ENCODE measurements at regions not wholly inside any gene's neighbourhood (a gene's known extent, or its start where the extent isn't known, plus 50 kb on each side); places are given as distances from the start of the nearest gene placed in this dataset.
"Not testable (repeated sequence)": the region's sequence is repeated elsewhere in the genome, so short reads cannot be mapped to it uniquely, and the experiment has no call there.

DNA sequence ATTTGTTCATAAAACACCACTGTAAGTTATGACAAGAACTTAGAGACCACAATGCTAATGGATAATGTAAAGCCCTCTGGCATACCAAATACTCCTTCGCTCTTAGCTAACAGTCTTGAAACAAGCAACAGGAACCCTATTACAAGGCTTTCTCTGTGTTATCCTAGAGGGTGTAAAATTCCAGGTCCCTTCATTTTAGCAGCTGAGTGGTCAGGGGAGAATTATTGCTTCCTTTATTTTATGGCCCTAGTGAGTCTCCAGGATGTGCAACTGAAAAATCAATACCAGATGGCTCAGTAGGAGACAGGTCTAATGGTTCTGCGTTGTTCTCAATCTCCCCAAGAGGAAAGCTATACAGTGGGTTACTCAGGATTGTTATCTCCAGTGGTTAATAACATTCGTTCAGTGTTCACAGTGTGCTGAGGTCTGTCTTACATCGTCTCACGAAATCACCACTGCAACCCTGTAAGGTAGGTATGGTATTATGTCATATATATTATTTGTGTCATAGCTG is 172.7 kb upstream of the CNOT2 start:
- DNase-seq (ENCODE audit: low read depth in 2 of 2): no peak

DNA sequence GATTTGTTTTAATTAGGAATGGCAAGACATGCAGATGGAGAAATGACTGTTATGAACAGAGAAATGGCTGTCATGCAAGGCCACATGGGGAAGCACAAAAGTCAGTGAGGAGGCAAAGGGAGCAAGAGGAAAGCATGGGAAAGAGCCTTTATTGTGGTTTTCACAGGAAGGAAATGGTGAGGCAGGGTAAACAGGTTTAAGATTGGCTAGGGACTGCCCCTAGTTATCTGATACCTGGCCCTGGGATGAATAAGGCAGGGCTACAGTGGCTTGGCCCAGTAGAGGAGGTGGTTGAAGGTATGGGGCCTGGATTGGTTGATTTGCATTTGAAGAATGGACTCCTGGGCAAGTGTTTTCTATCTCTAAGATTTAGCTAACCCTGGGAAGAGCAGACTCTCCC is 168.7 kb upstream of the CNOT2 start:
- DNase-seq (ENCODE audit: low read depth in 2 of 2): no peak

DNA sequence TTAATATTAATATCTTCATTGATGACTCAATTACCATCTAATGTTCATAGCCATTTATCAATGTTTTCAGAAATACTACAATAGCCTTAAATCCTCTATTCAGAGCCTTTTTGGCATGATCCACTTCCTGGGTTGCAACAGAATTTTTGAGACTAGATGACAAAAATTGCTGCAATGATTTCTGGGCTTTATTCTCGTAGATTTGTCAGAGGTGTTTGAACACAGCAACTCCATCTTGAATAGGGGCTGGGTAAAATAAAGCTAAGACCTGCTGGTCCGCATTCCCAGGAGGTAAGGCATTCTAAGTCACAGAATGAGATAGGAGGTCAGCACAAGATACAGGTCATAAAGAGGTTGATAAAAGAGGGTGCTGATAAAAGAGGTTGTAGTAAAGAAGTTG is 165.8 kb upstream of the CNOT2 start:
- no peak for DNase-seq (ENCODE audit: low read depth in 2 of 2)

DNA sequence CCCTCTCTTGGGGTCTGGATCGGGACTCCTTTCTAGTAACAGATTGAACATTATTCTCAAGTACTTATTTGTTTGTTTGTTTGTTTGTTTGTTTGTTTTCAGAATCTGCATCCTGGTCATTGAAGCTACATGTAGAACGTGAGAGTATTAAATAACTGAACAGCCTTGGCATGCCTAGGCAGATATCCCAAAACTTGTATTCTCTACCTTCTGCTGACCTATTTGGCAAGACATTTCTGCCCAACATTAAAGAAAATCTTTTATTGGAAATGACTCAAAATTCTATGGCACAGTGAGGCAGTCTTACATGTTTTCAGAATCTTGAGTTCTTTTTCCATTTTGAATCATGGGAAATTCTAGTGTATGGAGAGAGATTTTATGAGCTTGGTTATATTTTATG is 165.1 kb upstream of the CNOT2 start:
- no peak for DNase-seq (ENCODE audit: low read depth in 2 of 2)

DNA sequence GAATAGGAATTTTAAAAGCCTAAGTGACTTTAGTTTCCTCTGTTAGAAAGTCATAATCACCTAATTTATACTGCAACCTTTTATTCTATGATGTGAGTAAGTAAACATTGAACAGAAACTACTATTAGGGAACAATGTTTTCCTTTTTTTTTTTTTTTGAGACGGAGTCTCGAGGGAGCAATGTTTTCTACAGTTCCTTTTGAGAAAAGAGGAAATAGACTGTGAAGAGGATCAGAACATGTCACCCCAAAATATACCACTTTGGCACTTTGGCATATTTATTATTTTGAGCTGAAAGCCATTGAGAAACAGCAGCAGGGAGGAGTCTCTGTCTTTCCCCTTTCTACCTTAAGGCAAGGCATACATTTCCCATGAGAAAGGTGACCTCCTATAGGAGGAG is 162.7 kb upstream of the CNOT2 start:
- no peak for DNase-seq (ENCODE audit: low read depth in 2 of 2)

DNA sequence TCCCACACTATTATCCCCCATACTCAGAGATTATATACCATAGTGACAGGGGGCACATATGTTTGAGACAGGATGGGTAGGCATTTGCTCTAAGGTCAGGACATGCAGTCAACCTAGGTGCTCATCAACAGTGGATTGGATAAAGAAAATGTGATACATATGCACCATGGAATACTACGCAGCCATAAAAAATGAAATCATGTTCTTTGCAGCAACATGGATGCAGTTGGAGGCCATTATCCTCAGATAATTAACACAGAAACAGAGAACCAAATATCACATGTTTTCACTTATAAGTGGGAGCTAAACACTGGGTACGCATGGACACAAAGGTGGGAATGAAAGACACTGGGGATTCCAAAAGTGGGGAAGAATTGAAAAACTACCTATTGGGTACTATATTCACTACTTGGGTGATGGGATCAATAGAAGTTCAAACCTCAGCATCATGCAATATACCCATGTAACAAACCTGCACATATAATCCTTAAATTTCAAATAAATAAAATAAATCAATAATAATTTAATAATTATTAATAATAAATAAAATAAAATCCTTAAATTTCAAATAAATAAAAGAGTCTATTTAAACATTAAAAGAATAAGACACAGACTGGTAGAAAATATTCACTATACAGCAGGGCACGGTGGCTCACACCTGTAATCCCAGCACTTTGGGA is 160.1 kb upstream of the CNOT2 start:
- no peak for DNase-seq (ENCODE audit: low read depth in 2 of 2)

DNA sequence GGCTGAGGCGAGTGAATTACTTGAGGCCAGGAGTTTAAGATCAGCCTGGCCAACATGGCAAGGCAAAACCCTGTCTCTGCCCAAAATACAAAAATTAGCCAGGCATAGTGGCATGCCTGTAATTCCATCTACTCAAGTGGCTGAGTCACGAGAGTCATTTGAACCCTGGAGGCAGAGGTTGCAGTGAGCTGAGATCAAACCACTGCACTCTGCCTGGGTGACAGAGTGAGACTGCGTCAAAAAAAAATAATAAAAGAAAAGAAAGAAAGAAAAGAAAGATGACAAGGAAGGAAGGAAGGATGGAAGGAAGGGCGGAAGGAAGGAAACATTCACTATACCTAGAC is 159.6 kb upstream of the CNOT2 start:
- DNase-seq (ENCODE audit: low read depth in 2 of 2): no peak

DNA sequence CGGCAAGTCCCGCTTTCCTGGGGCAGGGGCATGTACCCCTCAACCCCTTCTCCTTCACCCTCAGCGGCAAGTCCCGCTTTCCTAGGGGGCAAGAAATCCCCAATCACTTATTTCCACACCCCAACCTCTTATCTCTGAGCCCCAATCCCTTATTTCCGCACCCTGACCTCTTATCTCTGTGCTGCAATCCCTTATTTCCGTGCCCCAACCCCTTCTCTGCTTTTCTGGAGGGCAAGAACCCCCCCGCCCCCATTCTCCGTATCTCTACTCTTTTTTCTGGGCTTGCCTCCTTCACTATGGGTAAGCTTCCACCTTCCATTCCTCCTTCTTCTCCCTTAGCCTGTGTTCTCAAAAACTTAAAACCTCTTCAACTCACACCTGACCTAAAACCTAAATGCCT is 156.9 kb upstream of the CNOT2 start:
- not testable (repeated sequence) for DNase-seq (ENCODE audit: low read depth in 2 of 2)

DNA sequence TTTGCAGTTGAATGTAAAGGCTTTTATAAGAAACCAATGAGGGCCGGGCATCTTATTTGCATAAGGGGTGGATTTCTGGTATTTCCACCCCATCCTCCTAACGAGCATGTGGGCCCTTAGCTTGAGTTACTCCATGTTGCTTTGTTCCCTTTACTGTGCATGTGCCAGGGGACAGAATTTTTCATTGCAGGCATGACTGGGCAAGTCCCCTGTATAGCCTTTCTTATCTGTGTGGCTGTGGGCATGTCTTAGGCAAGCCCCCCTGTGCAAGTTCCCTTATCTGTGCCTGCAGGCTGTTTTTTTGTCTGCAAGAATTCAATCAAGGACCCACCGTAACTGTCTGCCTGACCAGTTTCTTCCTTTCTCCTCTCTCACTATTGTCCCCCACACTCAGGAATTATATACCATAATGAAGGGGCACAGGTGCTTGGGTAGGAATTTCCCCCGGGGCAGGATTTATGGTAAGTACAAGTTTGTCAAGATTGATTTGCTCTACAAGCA is 152.2 kb upstream of the CNOT2 start:
- no peak for DNase-seq (ENCODE audit: low read depth in 2 of 2)

DNA sequence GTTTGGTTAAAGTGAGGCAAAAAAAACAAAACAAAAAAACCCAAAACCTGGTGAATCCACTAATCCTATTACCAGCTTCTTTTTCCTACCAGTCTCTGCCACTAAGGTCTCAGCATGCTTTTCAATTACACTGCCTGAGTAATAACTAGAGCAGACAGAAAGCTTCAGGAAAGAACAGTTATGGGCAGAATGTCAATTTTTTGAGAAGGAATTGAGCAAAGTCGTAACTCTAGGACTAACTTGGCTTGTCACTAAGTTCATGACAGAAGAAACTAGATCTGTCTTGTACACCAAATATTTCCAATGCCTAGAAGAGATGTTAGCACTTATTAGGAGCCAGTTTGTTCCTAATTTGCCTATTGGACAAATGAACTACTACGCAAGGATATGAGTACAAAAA is 148.8 kb upstream of the CNOT2 start:
- no peak for DNase-seq (ENCODE audit: low read depth in 2 of 2)

DNA sequence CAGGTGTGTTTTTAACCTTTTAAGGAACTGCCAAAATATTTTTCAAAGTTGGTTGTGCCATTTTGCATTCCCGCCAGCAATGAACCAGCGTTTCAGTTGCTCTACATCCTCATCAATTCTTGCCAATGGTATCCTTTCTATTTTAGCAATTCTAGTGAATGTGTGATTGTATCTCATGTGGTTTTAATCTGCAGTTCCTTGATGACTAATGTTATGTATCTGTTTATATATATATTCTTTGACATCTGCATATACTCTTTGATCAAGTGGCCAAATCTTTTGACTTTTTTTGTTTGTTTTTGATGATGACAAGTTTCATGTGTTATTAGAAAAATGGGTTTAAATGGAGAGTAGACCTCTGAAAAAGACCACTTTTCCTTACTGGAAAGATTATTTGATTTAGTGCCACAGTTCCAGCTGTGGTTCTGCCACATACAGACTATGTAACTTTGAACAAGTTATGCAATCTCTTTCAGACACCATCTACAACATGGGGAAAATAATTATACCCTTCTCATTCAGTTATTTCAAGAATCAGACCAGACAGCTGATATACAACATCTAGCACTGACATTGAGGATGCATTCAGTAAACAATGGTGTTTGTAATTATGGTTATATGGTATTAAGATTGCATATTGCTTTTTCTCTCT is 146.3 kb upstream of the CNOT2 start:
- DNase-seq (ENCODE audit: low read depth in 2 of 2): no peak

DNA sequence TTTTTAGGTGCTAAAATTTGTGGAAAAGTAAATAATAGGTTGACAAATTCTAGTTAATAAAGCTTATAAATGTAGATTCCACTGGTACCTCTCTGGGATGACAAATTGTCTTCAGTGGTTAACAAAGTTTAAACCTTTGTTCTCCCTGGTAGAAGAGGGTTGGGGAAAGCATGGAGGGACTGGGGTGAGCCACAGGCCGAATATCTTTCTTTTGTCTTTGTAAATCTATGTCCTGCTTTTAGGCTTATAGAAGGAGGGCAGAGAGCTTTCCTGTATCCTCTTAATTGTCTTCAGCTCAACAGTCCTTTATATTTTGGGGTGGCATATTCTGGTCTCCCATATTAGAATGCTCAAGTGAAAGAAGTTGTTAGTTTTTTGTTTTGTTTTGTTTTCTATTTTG is 142.2 kb upstream of the CNOT2 start:
- DNase-seq (ENCODE audit: low read depth in 2 of 2): no peak

DNA sequence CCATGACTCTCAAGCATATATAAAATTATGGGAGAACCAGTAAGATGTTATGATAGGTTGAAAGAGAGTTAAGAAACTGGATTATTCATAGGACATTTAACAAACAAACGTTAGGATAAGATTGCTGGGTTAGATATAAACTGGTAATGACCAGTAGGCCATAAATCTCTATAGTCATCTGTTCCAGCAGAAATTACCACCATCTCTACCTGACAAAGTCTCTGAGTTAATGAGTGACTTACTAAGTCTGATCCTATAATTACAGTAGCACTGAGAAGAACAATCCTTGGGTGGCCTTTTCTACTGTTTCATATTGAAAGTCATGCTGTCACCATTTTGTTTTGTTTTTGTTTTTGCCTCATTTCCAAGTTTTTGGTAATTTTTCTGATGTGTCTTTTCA is 136.9 kb upstream of the CNOT2 start:
- no peak for DNase-seq (ENCODE audit: low read depth in 2 of 2)

DNA sequence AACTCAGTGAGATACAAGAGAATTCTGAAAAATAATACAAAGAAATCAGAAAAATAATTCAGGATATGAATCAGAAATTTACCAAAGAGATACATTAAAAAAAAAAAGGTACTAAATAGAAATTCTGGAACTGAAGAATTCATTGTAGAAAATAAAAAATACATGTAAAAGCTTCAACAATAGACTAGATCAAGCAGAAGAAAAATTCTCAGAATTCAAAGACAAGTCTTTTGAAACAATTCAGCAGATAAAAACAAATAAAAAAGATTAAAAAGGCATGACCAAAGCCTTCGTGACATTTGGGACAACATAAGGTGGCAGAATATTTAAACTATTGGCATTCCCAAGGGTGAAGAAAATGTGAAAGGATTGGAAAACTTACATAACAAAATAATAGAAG is 133.1 kb upstream of the CNOT2 start:
- no peak for DNase-seq (ENCODE audit: low read depth in 2 of 2)

DNA sequence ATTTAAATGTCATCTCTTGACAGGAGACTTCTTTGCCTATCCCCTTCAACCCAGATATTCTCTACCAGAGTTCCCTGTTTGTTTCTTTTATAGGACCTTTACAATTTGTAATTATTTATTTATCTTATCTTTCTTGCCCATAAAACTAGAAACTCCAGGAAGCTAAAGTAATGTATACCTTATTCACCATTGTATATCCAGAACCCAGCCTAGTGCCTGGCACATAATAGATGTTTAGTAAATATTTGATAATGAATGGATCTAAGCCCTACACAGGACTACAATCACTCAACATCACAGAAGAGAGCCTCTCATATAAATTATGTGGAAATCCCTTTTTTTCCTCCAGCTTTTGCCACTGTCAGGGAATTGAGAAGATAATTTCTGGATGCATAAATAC is 125.6 kb upstream of the CNOT2 start:
- no peak for DNase-seq (ENCODE audit: low read depth in 2 of 2)

DNA sequence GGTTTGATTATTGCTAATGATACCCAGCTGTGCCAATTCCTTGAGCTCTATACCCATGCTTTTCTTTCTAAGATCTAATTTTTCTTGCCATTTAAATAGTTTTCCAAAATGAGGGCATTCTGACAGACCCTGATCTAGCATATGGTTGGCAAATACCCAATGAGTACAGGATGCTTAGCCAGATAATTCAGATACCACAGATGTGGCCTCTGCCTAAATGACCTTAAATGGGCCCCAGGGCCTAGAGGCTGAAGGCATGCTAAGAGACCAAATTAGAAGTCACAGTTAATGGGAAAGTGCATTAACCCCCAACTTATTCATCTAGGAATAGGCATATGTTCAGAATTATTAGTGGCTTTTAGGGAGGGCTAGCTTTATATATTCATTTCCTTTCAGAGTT is 122.3 kb upstream of the CNOT2 start:
- DNase-seq (ENCODE audit: low read depth in 2 of 2): no peak

DNA sequence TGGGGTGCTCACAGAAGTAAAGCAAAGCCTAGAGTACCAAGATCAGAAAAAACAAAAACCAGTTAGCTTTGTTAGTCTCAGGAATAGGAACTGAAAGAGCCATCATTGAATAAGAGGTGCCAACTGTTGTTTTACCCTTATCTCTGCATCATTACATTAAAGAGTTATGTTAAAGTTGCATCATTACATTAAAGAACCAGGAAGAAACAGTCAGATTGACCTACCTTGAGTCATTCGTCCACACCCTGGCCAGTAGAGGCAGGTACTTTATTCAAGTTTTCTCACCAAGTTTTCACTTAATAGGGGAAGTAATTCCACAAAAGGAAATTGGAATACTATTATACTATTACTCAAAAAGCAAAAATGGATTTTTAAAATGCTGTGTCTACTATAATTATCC is 121.7 kb upstream of the CNOT2 start:
- no peak for DNase-seq (ENCODE audit: low read depth in 2 of 2)

DNA sequence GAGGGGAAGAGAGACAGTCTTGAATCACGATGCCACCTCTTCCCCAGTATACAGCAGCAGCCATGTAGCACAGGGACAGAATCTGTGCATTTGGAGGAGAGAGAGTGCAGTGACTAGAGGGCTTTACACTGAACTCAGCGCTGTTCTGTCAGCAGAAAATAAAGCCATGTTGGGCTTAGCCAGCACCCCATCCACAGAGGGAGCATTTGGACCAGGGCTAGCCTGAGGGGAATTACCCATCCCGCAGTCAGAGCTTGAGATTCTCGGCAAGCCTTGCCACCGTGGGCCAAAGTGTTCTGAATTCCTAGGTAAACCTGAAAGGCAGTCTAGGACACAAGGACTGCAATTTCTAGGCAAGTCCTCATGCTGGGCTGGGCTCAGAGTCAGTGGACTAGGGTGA is 120.4 kb upstream of the CNOT2 start:
- no peak for DNase-seq (ENCODE audit: low read depth in 2 of 2)

DNA sequence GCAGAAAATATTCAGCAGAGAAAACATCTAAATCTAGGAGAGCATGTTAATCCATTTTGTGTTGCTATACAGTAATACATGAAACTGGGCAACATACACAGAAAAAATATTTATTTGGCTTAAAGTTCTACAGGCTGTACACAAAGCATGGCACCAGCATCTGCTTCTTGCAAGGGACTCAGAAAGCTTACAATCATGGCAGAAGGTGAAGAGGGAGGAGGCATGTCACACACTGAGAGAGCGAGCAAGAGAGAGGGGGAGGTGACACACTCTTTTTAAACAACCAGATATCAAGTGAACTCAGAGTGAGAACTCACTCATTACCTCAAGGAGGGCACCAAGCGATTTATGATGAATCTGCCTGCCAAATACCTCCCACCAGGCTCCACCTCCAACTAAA is 94.2 kb upstream of the CNOT2 start:
- DNase-seq (ENCODE audit: low read depth in 2 of 2): no peak

DNA sequence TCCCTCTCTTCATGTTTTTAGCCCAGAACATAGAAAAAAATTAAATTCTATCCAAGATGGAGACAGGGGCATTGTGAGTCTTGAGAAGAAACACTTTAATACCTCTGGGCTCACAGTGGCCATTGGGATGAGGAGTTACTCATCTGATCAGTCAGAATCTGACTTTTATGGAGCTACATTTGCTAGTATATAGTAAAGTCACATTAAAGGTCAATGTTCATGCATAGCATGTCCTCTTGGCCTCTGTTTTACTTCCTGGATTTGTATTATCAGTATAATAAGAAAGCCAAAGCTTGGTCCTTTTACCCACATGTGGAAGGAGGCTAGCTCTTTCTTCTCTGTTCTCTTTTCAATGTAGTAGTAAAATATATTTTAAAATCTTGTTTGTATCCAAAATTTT is 93.6 kb upstream of the CNOT2 start:
- DNase-seq (ENCODE audit: low read depth in 2 of 2): no peak

DNA sequence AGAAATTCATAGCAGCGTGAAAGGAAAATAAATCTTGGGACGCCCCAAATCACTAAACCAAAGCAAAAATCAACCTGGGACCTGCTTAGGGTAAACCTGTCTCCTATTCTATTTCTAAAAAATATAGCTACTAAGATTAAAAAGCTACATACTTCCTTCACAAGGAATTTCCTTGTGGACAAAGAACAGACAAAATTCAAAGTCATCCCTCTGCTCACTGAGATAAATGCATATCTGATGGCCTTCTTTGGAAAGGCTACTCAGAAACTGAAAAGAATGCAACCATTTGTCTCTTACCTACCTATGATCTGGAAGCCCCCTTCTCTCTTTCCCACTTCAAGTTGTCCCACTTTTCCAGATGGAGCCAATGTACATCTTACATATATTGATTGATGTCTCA is 93.0 kb upstream of the CNOT2 start:
- DNase-seq (ENCODE audit: low read depth in 2 of 2): no peak

DNA sequence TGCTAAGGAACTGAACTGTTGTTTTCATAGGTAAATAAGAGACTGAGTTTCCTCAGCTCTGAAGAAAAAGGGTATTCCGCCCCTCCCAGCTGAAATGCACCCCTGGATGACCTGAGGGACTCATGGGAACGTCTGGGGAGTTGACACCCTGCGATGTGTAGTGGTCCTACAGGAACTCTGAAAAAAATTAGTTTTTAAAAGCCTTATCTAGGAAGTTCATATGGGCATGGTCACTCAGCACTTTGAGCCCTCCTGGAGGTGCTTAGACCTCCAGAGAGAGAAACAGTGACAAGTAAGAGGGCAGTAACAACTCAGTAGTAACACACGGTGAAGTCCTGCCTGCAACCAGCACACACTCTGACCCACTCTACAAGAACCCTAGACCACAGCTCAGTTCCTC is 91.2 kb upstream of the CNOT2 start:
- no peak for DNase-seq (ENCODE audit: low read depth in 2 of 2)

DNA sequence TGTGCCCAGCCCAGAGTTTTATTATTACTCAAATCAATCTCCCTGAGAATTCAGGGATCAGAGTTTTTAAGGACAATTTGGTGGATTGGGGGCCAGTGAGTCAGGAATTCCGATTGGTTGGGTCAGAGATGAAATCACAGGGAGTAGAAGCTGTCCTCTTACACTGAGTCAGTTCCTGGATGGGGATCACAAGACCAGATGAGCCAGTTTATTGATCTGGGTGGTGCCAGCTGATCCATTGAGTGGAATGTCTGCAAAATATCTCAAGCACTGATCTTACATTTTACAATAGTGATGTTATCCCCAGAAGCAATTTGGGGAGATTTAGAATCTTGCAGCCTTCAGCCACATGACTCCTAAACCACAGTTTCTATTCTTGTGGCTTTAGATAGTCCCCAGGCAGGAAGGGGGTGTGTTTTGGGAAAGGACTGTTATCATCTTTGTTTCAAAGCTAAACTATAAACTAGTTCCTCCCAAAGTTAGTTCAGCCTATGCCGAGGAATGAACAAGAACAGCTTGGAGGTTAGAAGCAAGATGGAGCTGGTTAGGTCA is 89.1 kb upstream of the CNOT2 start:
- DNase-seq (ENCODE audit: low read depth in 2 of 2): no peak
